GM21390 (cell line): ENCODE measurements at regions not wholly inside any gene's neighbourhood (a gene's known extent, or its start where the extent isn't known, plus 50 kb on each side); places are given as distances from the start of the nearest gene placed in this dataset.
"Not testable (repeated sequence)": the region's sequence is repeated elsewhere in the genome, so short reads cannot be mapped to it uniquely, and the experiment has no call there.

Experiments used
- ATAC-seq: cut with Tn5 transposase; IDR thresholded peaks from one replicate; pipeline ENCODE4 v1.9.1; 2021; ENCODE audit not compliant: unreplicated experiment

- ATAC-seq = no peak
These were observed 69.8 kb upstream of the INSIG1 start for GRCh38 chr7:155227788-155228458.

- ATAC-seq = no peak
These were observed 69.2 kb upstream of the INSIG1 start for GRCh38 chr7:155228459-155228845.

GRCh38 chr7:155228894-155229293, 68.8 kb upstream of the INSIG1 start:
- ATAC-seq = no peak

- ATAC-seq = no peak
These were observed 68.0 kb upstream of the INSIG1 start for GRCh38 chr7:155229548-155230168.

- no peak for ATAC-seq
These were observed 67.5 kb upstream of the INSIG1 start for GRCh38 chr7:155230169-155230593.

GRCh38 chr7:155231241-155231800, 66.4 kb upstream of the INSIG1 start:
- ATAC-seq = no peak

GRCh38 chr7:155231941-155232340, 65.7 kb upstream of the INSIG1 start:
- ATAC-seq = no peak

GRCh38 chr7:155232911-155233310, 64.8 kb upstream of the INSIG1 start:
- ATAC-seq = no peak

GRCh38 chr7:155233311-155234157, 64.1 kb upstream of the INSIG1 start:
- no peak for ATAC-seq

- ATAC-seq = no peak
These were observed 63.6 kb upstream of the INSIG1 start for GRCh38 chr7:155234158-155234492.

GRCh38 chr7:155234950-155235789, 62.5 kb upstream of the INSIG1 start:
- ATAC-seq = no peak

- no peak for ATAC-seq
These were observed 61.3 kb upstream of the INSIG1 start for GRCh38 chr7:155236386-155236785.

- no peak for ATAC-seq
These were observed 60.4 kb upstream of the INSIG1 start for GRCh38 chr7:155237297-155237696.

- no peak for ATAC-seq
These were observed 59.9 kb upstream of the INSIG1 start for GRCh38 chr7:155237730-155238129.

- ATAC-seq = not testable (repeated sequence)
These were observed 58.1 kb upstream of the INSIG1 start for GRCh38 chr7:155239431-155240087.

- ATAC-seq = no peak
These were observed 53.0 kb upstream of the INSIG1 start for GRCh38 chr7:155244675-155245074.

GRCh38 chr7:155247479-155248365, 50.0 kb upstream of the INSIG1 start:
- no peak for ATAC-seq
